Adipocyte (in vitro differentiated cells): ENCODE measurements at regions not wholly inside any gene's neighbourhood (a gene's known extent, or its start where the extent isn't known, plus 50 kb on each side); places are given as distances from the start of the nearest gene placed in this dataset.

Experiments used
- DNase-seq: peaks from one replicate; pipeline ENCODE4 v3.0.0-alpha.2; 2015; ENCODE audit warnings: low read depth
- H3K27me3 ChIP-seq: replicated peaks from 2 replicates; pipeline ENCODE4 v1.7.0; 2013; ENCODE audit warnings: mild to moderate bottlenecking, low read length, moderate library complexity; ENCODE audit not compliant: control insufficient read depth, insufficient read depth
- H3K36me3 ChIP-seq: 2 replicates; pipeline ENCODE4 v1.7.0; 2013; ENCODE audit warnings: low read length, mild to moderate bottlenecking, moderate library complexity; ENCODE audit not compliant: control insufficient read depth, insufficient read depth, severe bottlenecking
- H3K4me1 ChIP-seq: 2 replicates; pipeline ENCODE4 v1.7.0; 2013; ENCODE audit warnings: mild to moderate bottlenecking, low read length, moderate library complexity; ENCODE audit not compliant: control insufficient read depth, insufficient read depth
- H3K4me3 ChIP-seq: 2 replicates; pipeline ENCODE4 v1.7.0; 2013; ENCODE audit warnings: mild to moderate bottlenecking, low read length, moderate library complexity
- H3K9ac ChIP-seq: 2 replicates; pipeline ENCODE4 v1.7.0; 2013; ENCODE audit warnings: mild to moderate bottlenecking, low read length, moderate library complexity
- H3K9me3 ChIP-seq: 2 replicates; pipeline ENCODE4 v1.7.0; 2013; ENCODE audit warnings: mild to moderate bottlenecking, low read length, moderate library complexity; ENCODE audit not compliant: control insufficient read depth

DNA sequence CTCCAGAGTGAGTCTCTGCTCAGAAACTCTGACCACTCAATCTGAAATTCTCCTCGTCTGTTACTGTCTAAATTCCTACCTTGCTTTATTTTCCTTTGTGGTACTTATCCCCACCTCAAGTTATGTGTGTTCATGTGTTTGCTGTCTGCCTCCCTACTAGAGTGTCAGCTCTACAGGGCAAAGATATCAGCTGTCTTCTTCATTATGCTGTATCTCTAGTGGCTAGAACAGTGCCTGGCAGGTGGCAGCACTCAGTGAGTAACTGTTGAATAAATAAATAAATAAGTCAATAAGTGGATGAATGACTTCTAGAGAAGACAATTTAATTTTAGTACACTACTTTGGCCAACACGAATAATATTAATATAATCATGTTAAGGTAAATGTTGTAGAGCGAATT lies 92.3 kb downstream of the BOD1 start:
- Histone ChIP-seq H3K4me1 (peaks cover 9% of the 10 kb centered on the region), H3K36me3 (no peaks in the 10 kb centered on the region), H3K4me3 (no peak overlapping the region), H3K9ac (no peak overlapping the region), H3K27me3 (no peaks in the 10 kb centered on the region), H3K9me3 (peaks cover 17% of the 10 kb centered on the region)
- DNase-seq: no peak

- H3K9ac ChIP-seq: no peak overlapping the region
- H3K4me1 ChIP-seq: peaks cover 9% of the 10 kb centered on the region
- no peak overlapping the region for H3K4me3 ChIP-seq
- peaks cover 17% of the 10 kb centered on the region for H3K9me3 ChIP-seq
- DNase-seq: no peak
- H3K27me3 ChIP-seq: no peaks in the 10 kb centered on the region
- H3K36me3 ChIP-seq: no peaks in the 10 kb centered on the region
These were observed 93.1 kb downstream of the BOD1 start for GRCh38 chr5:173523388-173523787.

- Histone ChIP-seq H3K36me3 (no peaks in the 10 kb centered on the region), H3K4me1 (peaks cover 9% of the 10 kb centered on the region), H3K9ac (no peak overlapping the region), H3K4me3 (no peak overlapping the region), H3K27me3 (no peaks in the 10 kb centered on the region), H3K9me3 (peaks cover 23% of the 10 kb centered on the region)
- DNase-seq: peak; percentile 20
These were observed 93.9 kb downstream of the BOD1 start for GRCh38 chr5:173522518-173522917.

GRCh38 chr5:173518856-173519255 lies 97.6 kb downstream of the BOD1 start:
- Histone ChIP-seq H3K4me1 (peaks cover 24% of the 10 kb centered on the region), H3K9ac (no peak overlapping the region), H3K27me3 (no peaks in the 10 kb centered on the region), H3K4me3 (no peak overlapping the region), H3K9me3 (peaks cover 26% of the 10 kb centered on the region), H3K36me3 (no peaks in the 10 kb centered on the region)
- no peak for DNase-seq

DNA sequence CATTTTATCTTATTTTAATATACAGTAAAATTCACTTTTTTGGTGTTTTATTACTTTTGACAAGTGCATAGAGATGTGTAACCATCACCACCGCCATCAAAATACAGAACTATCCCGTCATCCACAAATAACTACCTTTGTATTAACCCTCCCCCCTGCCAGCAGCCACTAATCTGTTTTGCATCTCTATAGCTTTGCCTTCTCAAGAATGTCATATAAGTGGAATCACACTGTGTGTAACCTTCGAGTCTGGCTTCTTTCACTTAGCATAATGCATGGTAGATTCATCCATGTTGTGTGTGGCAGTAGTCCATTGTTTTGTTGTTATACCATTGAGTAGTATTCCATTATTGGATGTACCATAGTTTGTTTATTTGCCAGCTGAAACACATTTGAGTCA lies 98.8 kb downstream of the BOD1 start:
- Histone ChIP-seq H3K4me1 (peaks cover 26% of the 10 kb centered on the region), H3K27me3 (no peaks in the 10 kb centered on the region), H3K9me3 (peaks cover 26% of the 10 kb centered on the region), H3K9ac (no peak overlapping the region), H3K36me3 (no peaks in the 10 kb centered on the region), H3K4me3 (no peak overlapping the region)
- DNase-seq: no peak

DNA sequence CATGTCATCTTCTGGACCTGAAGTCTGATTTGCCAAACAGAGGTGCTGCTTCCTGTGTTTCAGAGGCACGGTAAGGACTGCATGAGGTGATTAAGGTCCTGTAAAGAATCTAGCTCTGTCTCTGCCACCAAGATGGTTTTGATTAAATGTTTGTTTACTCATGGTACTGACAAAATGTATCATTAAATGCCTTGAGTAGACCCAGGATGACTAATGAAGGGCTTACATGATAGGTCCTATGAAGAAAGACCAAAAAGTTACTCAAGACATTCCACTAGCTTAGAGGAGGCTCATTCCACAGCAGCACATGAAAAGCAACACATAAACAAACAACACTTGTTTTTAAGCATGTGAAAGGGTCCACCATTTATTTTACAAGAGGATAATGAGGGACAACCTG lies 100.9 kb downstream of the BOD1 start:
- Histone ChIP-seq H3K4me3 (no peak overlapping the region), H3K4me1 (peaks cover 30% of the 10 kb centered on the region), H3K9me3 (peaks cover 16% of the 10 kb centered on the region), H3K9ac (peak overlapping the region; percentile 60), H3K27me3 (no peaks in the 10 kb centered on the region), H3K36me3 (no peaks in the 10 kb centered on the region)
- peak; percentile 96 for DNase-seq

- peak; percentile 26 for DNase-seq
- Histone ChIP-seq H3K9ac (peak overlapping the region; percentile 71), H3K4me3 (no peak overlapping the region), H3K4me1 (peaks cover 30% of the 10 kb centered on the region), H3K36me3 (no peaks in the 10 kb centered on the region), H3K9me3 (peaks cover 12% of the 10 kb centered on the region), H3K27me3 (no peaks in the 10 kb centered on the region)
These were observed 101.8 kb downstream of the BOD1 start for GRCh38 chr5:173514661-173515060.

DNA sequence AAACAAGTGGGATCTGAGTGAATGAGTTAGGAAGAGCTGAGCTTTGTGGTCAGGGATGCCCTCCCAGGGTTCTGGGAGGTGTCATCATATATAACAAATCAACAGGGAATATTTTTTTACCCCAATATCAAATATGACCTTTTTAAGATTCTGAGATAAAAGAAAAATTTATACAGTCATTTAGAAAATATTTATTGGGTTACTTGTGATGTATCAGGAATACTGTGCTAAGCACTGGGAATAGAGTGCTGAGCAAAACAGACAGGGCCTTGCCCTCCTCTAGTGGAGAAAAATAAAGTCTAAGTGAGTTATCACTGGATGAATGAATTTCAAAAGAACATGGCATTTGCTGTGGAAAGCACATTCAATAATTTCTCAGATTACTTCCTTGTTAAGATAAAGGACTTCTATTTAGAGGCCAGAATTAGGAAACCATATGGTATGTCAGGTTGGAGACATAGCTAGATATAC lies 102.9 kb downstream of the BOD1 start:
- Histone ChIP-seq H3K9ac (peak overlapping the region; percentile 71), H3K4me1 (peaks cover 30% of the 10 kb centered on the region), H3K4me3 (no peak overlapping the region), H3K27me3 (no peaks in the 10 kb centered on the region), H3K9me3 (peaks cover 12% of the 10 kb centered on the region), H3K36me3 (no peaks in the 10 kb centered on the region)
- peak; percentile 50 for DNase-seq

GRCh38 chr5:173512637-173513435 lies 103.6 kb downstream of the BOD1 start:
- peak overlapping the region; percentile 71 for H3K9ac ChIP-seq
- peak; percentile 37 for DNase-seq
- H3K27me3 ChIP-seq: no peaks in the 10 kb centered on the region
- H3K4me3 ChIP-seq: no peak overlapping the region
- no peaks in the 10 kb centered on the region for H3K36me3 ChIP-seq
- peaks cover 30% of the 10 kb centered on the region for H3K4me1 ChIP-seq
- H3K9me3 ChIP-seq: peaks cover 8% of the 10 kb centered on the region

- H3K9ac ChIP-seq: no peak overlapping the region
- peaks cover 11% of the 10 kb centered on the region for H3K4me1 ChIP-seq
- no peak for DNase-seq
- H3K4me3 ChIP-seq: no peak overlapping the region
- H3K36me3 ChIP-seq: no peaks in the 10 kb centered on the region
- peaks cover 12% of the 10 kb centered on the region for H3K9me3 ChIP-seq
- no peaks in the 10 kb centered on the region for H3K27me3 ChIP-seq
These were observed 107.4 kb downstream of the BOD1 start for GRCh38 chr5:173509060-173509459.

DNA sequence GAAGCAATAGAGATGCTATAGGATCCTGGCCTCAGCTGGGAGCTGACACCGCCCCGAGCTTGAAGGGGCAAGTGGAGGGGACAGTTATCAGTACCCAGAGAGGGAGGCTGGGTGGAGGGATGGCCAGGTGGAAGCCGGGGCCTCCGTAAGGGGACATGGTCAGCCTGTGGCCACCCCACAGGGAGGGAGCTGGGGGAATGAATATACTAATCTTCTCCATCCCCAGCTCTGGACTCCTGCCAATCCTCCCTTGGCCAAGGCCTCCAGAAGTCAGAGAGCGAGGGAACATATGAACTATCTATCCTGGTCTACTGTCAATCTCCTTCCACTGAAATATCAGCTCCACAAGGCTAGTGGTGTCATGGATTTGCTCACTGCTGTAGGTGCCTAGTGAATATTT lies 109.3 kb downstream of the BOD1 start:
- H3K4me1 ChIP-seq: peaks cover under 1% of the 10 kb centered on the region
- H3K4me3 ChIP-seq: no peak overlapping the region

GRCh38 chr5:173505634-173506033 lies 110.8 kb downstream of the BOD1 start:
- Histone ChIP-seq H3K27me3 (no peaks in the 10 kb centered on the region), H3K4me1 (peaks cover 12% of the 10 kb centered on the region), H3K36me3 (no peaks in the 10 kb centered on the region), H3K4me3 (no peak overlapping the region), H3K9ac (no peak overlapping the region), H3K9me3 (peaks cover 12% of the 10 kb centered on the region)
- no peak for DNase-seq

More for the DNA sequence above, 109.3 kb downstream of the BOD1 start:
- H3K9me3 ChIP-seq: peaks cover 12% of the 10 kb centered on the region
- no peaks in the 10 kb centered on the region for H3K36me3 ChIP-seq
- DNase-seq: no peak
- no peak overlapping the region for H3K9ac ChIP-seq
- no peaks in the 10 kb centered on the region for H3K27me3 ChIP-seq
